ENCODE measurements at regions not wholly inside any gene's neighbourhood (a gene's known extent, or its start where the extent isn't known, plus 50 kb on each side); places are given as distances from the start of the nearest gene placed in this dataset.

- Histone ChIP-seq H4K5ac (ENCODE audit: insufficient read length, low read depth, low read length) (no peak overlapping the region), H3K14ac (ENCODE audit: insufficient read length) (no peak overlapping the region), H3K9me3 (ENCODE audit: insufficient read depth in 2 of 2, low read depth in 1 of 2, low read length in 1 of 2) (no peaks in the 10 kb centered on the region), H3K27me3 (replicated peaks in 1 of 4; ENCODE audit: control insufficient read depth in 3 of 4, extremely low read depth in 1 of 4, insufficient read depth in 3 of 4, low read length in 3 of 4) (no peaks in the 10 kb centered on the region), H3K79me2 (ENCODE audit: control insufficient read depth in 1 of 2, insufficient read depth in 2 of 2, low read length in 2 of 2) (no peaks in the 10 kb centered on the region), H2BK15ac (ENCODE audit: low read length) (no peak overlapping the region), H2BK12ac (ENCODE audit: low read depth, low read length) (no peak overlapping the region), H3K23me2 (ENCODE audit: low read depth, low read length) (no peaks in the 10 kb centered on the region), H3K4ac (replicated peaks; ENCODE audit: insufficient read length, low read depth, low read length) (no peak overlapping the region), H3K18ac (ENCODE audit: extremely low read depth, low read length) (no peak overlapping the region), H4K91ac (replicated peaks; ENCODE audit: insufficient read length, low read length) (no peak overlapping the region), H2AK5ac (ENCODE audit: low read depth, low read length) (no peak overlapping the region), H3K4me3 (ENCODE audit: extremely low read depth in 1 of 4, insufficient read depth in 2 of 4, low read depth in 3 of 4, low read length in 4 of 4) (no peak overlapping the region), H3K4me2 (ENCODE audit: insufficient read depth in 1 of 2, low read depth in 2 of 2, low read length in 2 of 2) (no peak overlapping the region), H2BK120ac (replicated peaks; ENCODE audit: low read depth, low read length) (no peak overlapping the region), H4K8ac (ENCODE audit: extremely low read depth, insufficient read depth, low read length) (no peak overlapping the region), H3K4me1 (replicated peaks in 1 of 4; ENCODE audit: control insufficient read depth in 3 of 4, insufficient read depth in 4 of 4, low read length in 3 of 4) (peaks cover 0 to 4% (median 0%) of the 10 kb centered on the region in 4 experiments; a peak in 1 of 7 replicates), H2BK5ac (ENCODE audit: low read depth, low read length) (no peak overlapping the region), H3K23ac (ENCODE audit: insufficient read length) (no peak overlapping the region), H3K36me3 (ENCODE audit: control insufficient read depth in 2 of 4, insufficient read depth in 4 of 4, low read length in 3 of 4) (no peaks in the 10 kb centered on the region), H3K79me1 (ENCODE audit: low read depth, low read length) (no peaks in the 10 kb centered on the region), H3K56ac (replicated peaks; ENCODE audit: insufficient read length, low read depth, low read length) (no peak overlapping the region), H2AFZ (ENCODE audit: low read length) (no peak overlapping the region), H3K9ac (replicated peaks in 1 of 4; ENCODE audit: extremely low read depth in 1 of 4, low read depth in 3 of 4, low read length in 3 of 4) (no peak overlapping the region), H3K27ac (ENCODE audit: low read depth, low read length) (no peak overlapping the region), H2BK20ac (ENCODE audit: low read length) (no peak overlapping the region), H4K20me1 (replicated peaks in 1 of 2; ENCODE audit: control insufficient read depth in 1 of 2, insufficient read depth in 2 of 2, low read length in 2 of 2) (no peaks in the 10 kb centered on the region)
- no peak for TF ChIP-seq SIX5 (IDR thresholded peaks at IDR 0.05; ENCODE audit: low read depth, low read length)
- TF ChIP-seq ZNF274 (IDR thresholded peaks at IDR 0.05; ENCODE audit: borderline replicate concordance, extremely low read depth, low read length) = no peak
- no peak for TF ChIP-seq TEAD4 (IDR thresholded peaks at IDR 0.05; ENCODE audit: low read depth, low read length)
- no peak for TF ChIP-seq POLR2A (IDR thresholded peaks at IDR 0.05; ENCODE audit: control extremely low read depth in 1 of 2, low read depth in 2 of 2, low read length in 2 of 2)
- TF ChIP-seq, protein P1, sequence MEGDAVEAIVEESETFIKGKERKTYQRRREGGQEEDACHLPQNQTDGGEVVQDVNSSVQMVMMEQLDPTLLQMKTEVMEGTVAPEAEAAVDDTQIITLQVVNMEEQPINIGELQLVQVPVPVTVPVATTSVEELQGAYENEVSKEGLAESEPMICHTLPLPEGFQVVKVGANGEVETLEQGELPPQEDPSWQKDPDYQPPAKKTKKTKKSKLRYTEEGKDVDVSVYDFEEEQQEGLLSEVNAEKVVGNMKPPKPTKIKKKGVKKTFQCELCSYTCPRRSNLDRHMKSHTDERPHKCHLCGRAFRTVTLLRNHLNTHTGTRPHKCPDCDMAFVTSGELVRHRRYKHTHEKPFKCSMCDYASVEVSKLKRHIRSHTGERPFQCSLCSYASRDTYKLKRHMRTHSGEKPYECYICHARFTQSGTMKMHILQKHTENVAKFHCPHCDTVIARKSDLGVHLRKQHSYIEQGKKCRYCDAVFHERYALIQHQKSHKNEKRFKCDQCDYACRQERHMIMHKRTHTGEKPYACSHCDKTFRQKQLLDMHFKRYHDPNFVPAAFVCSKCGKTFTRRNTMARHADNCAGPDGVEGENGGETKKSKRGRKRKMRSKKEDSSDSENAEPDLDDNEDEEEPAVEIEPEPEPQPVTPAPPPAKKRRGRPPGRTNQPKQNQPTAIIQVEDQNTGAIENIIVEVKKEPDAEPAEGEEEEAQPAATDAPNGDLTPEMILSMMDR (IDR thresholded peaks at IDR 0.05; ENCODE audit: control extremely low read depth in 1 of 3, insufficient read depth in 1 of 3, low read depth in 1 of 3, low read length in 3 of 3) = peak; percentile 6 to 71 (median 30)
- TF ChIP-seq RAD21 (IDR thresholded peaks at IDR 0.05 in 1 of 2, conservative IDR thresholded peaks at IDR 0.05 in 1 of 2; ENCODE audit: low read depth in 2 of 2, low read length in 2 of 2) = peak; percentile 35 to 42
- no peak for TF ChIP-seq SP1 (IDR thresholded peaks at IDR 0.05; ENCODE audit: low read depth, low read length)
- no peak for DNase-seq (ENCODE audit: low read depth in 1 of 2, low spot score in 2 of 2)
- POLR2A ChIA-PET (ENCODE audit: partially characterized antibody) = interaction anchor here (1.1 kb wide), 1 partner anchor 10 kb away, joined by 3 read pairs; no protein-coding TSS in a partner anchor
- CTCF ChIA-PET (ENCODE audit: partially characterized antibody) = interaction anchor here (0.7 to 2.5 kb wide), 12 partner anchors 9 to 143 kb away, joined by 3 to 11 read pairs (median 4); no protein-coding TSS in a partner anchor
- 79% methylated on average over 4 of the region's 4 CpGs; no CpG with 5 or more reads in 1 of the 2 experiments for WGBS, 2 experiments (ENCODE audit: extremely low coverage in 1 of 2, insufficient coverage in 1 of 2, insufficient read length in 1 of 2, insufficient replicate concordance in 2 of 2, low coverage in 1 of 2, low lambda C conversion rate in 2 of 2, missing lambda C conversion rate in 1 of 2)
- FAIRE-seq = peak; percentile 88
Measured at GRCh38 chr2:58594175-58594574, 353.1 kb upstream of the FANCL start.
